Osteocyte (in vitro differentiated cells): ENCODE measurements at regions not wholly inside any gene's neighbourhood (a gene's known extent, or its start where the extent isn't known, plus 50 kb on each side); places are given as distances from the start of the nearest gene placed in this dataset.

Experiments
- DNase-seq: peaks from one replicate; pipeline ENCODE4 v3.0.0; 2021; ENCODE audit warnings: mixed read lengths; ENCODE audit not compliant: unreplicated experiment; ENCODE audit errors: extremely low spot score
- H3K27ac Mint-ChIP-seq: one replicate; pipeline ENCODE4 v1.8.0; 2021; ENCODE audit warnings: mild to moderate bottlenecking, mixed read lengths; ENCODE audit not compliant: unreplicated experiment
- H3K27me3 Mint-ChIP-seq: one replicate; pipeline ENCODE4 v1.8.0; 2021; ENCODE audit warnings: mixed read lengths; ENCODE audit not compliant: unreplicated experiment
- H3K36me3 Mint-ChIP-seq: one replicate; pipeline ENCODE4 v1.8.0; 2021; ENCODE audit warnings: mixed read lengths; ENCODE audit not compliant: unreplicated experiment
- H3K4me1 Mint-ChIP-seq: one replicate; pipeline ENCODE4 v1.8.0; 2021; ENCODE audit warnings: mixed read lengths; ENCODE audit not compliant: unreplicated experiment
- H3K4me3 Mint-ChIP-seq: one replicate; pipeline ENCODE4 v1.8.0; 2021; ENCODE audit warnings: mild to moderate bottlenecking, moderate library complexity, mixed read lengths; ENCODE audit not compliant: unreplicated experiment
- H3K9me3 Mint-ChIP-seq: one replicate; pipeline ENCODE4 v1.8.0; 2021; ENCODE audit warnings: mixed read lengths; ENCODE audit not compliant: unreplicated experiment
- CTCF ChIP-seq: fragments of 200-600 bp; sonication (generic); IDR thresholded peaks from 2 replicates; pipeline ENCODE4 v1.5.0; 2021; ENCODE audit warnings: antibody characterized with exemption, mild to moderate bottlenecking, moderate library complexity

- no peak for TF ChIP-seq CTCF
- no peak overlapping the region for H3K4me3 Mint-ChIP-seq
- H3K36me3 Mint-ChIP-seq: no peaks in the 10 kb centered on the region
- H3K27me3 Mint-ChIP-seq: peaks cover 79% of the 10 kb centered on the region
- DNase-seq: no peak
- H3K9me3 Mint-ChIP-seq: peaks cover 8% of the 10 kb centered on the region
- H3K4me1 Mint-ChIP-seq: no peaks in the 10 kb centered on the region
- H3K27ac Mint-ChIP-seq: no peak overlapping the region
These were observed 262.0 kb upstream of the TOPAZ1 start for GRCh38 chr3:43979645-43980044.

DNA sequence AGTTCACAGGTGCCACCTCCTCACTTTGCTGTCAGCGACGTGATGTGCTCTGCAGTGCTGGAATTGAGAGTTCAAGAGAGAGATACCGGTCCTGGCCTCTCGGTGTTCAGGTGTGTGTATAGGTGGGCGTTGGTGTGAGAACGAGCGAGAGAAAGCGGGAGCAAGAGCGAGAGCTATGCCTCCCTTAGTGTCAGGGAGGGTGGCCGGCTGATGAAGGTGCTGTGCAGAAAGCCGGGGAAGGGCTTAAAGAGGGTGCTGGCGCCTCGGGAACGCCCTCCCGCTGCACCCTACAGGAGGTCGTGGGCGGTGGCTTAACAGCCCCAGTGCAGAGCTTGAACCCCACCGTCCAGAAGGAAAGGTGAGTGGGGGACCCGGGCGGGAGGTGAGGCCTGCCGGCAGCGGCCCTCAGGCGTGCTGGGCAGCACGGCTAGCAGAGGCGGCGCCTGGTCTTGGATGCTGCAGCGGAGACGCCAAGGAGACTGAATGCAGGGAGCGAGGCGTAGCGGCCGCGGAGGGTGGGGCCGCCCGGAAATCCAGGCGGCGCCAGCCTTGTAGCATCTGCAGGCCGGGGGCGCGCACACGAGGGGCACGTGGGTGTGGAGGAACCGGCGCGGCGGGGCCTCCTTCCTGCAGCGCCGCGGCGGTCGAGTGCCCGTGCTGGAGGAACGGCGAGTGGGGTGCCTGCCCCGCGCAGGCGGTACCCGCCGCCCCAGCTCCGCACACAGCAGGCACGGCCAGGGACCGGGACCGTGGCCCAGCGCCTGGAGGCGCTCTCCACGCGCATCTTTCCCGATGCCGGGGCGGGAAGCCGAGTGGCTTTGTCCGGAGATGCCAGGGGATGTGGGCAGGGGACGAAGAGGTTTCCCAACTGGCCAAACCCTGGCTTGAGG, 246.8 kb upstream of the TOPAZ1 start:
- TF ChIP-seq CTCF: no peak
- no peak overlapping the region for H3K27ac Mint-ChIP-seq
- peaks cover 4% of the 10 kb centered on the region for H3K36me3 Mint-ChIP-seq
- H3K9me3 Mint-ChIP-seq: peaks cover 14% of the 10 kb centered on the region
- peaks cover 74% of the 10 kb centered on the region for H3K27me3 Mint-ChIP-seq
- peak overlapping the region; percentile 85 for H3K4me3 Mint-ChIP-seq
- no peak for DNase-seq
- H3K4me1 Mint-ChIP-seq: peaks cover 41% of the 10 kb centered on the region

- DNase-seq: no peak
- Mint-ChIP-seq H3K4me3 (peak overlapping the region; percentile 85), H3K27ac (peak overlapping the region; percentile 52), H3K9me3 (peaks cover 10% of the 10 kb centered on the region), H3K4me1 (peaks cover 46% of the 10 kb centered on the region), H3K27me3 (peaks cover 66% of the 10 kb centered on the region), H3K36me3 (peaks cover 4% of the 10 kb centered on the region)
- TF ChIP-seq CTCF: no peak
These were observed 245.9 kb upstream of the TOPAZ1 start for GRCh38 chr3:43995547-43996378.

DNA sequence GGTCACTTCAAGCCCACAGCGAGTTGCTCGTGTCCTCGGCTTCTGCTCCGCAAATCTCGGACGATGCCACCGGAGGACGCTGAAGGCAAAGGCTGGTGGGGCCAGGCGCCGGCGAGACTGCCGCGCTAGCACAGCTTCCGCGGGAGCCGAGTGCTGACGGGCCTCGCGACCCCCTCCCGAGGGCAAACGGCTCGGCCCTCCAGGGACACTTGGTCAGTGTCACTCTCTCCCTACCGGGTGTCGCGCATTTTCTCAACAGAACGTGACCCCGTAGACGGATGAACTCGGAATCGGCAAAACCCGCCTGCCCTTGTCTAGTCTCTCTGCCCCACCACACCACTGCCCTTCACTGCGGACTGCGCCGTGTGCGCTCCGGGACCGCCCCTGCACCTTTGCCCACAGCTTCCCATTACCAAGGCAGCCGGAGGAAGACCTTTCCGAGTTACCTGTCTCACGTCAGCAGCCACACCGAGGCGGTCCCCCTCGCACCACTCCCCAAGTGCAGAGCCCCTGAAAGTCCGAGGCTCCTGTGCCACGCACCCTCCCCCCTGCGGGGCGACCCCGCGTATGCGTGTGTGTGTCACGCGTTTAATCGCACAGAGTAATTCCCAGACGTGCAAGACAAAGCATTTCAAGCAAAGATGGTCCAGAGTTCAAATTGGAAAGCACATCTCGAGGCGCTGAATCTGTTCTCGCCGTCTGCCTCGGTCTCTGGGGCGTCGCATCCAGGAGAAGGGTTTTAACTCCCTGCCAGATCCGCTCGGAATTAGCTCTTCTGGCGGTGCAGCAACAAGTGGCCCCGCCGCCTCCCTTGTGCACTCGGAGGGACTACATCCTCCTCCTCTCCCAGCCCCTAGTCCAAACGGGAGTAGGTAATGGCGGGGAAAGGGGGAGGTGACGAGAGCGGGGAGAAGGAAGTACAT, 245.0 kb upstream of the TOPAZ1 start:
- H3K27me3 Mint-ChIP-seq: peaks cover 57% of the 10 kb centered on the region
- peak overlapping the region; percentile 85 for H3K4me3 Mint-ChIP-seq
- H3K9me3 Mint-ChIP-seq: peaks cover 5% of the 10 kb centered on the region
- H3K36me3 Mint-ChIP-seq: peaks cover 3% of the 10 kb centered on the region
- peak overlapping the region; percentile 46 for H3K27ac Mint-ChIP-seq
- no peak for DNase-seq
- peaks cover 51% of the 10 kb centered on the region for H3K4me1 Mint-ChIP-seq
- TF ChIP-seq CTCF: peak; percentile 55
